Stimulated activated memory B cell treated with anti-CD40 and anti-IgM and Interleukin-4, amounts not matched to agents 10 μg/mL and 1 μg/mL and 100 μg/mL, for 72 hours (primary cell): ENCODE measurements at regions not wholly inside any gene's neighbourhood (a gene's known extent, or its start where the extent isn't known, plus 50 kb on each side); places are given as distances from the start of the nearest gene placed in this dataset.

Experiments
- ATAC-seq: fragments of 150-1000 bp; cut with Tn5 transposase; 2 replicates; pipeline ENCODE4 v1.10.0; 2021
- H3K27ac Mint-ChIP-seq: one replicate; pipeline ENCODE4 v1.8.0; 2022; ENCODE audit warnings: mild to moderate bottlenecking, mixed read lengths
- H3K27me3 Mint-ChIP-seq: one replicate; pipeline ENCODE4 v1.8.0; 2022; ENCODE audit warnings: mixed read lengths
- H3K36me3 Mint-ChIP-seq: one replicate; pipeline ENCODE4 v1.8.0; 2022; ENCODE audit warnings: mixed read lengths
- H3K4me1 Mint-ChIP-seq: one replicate; pipeline ENCODE4 v1.8.0; 2022; ENCODE audit warnings: mixed read lengths
- H3K4me3 Mint-ChIP-seq: one replicate; pipeline ENCODE4 v1.8.0; 2022; ENCODE audit warnings: mild to moderate bottlenecking, moderate library complexity, mixed read lengths
- H3K9me3 Mint-ChIP-seq: one replicate; pipeline ENCODE4 v1.8.0; 2022; ENCODE audit warnings: mixed read lengths

DNA sequence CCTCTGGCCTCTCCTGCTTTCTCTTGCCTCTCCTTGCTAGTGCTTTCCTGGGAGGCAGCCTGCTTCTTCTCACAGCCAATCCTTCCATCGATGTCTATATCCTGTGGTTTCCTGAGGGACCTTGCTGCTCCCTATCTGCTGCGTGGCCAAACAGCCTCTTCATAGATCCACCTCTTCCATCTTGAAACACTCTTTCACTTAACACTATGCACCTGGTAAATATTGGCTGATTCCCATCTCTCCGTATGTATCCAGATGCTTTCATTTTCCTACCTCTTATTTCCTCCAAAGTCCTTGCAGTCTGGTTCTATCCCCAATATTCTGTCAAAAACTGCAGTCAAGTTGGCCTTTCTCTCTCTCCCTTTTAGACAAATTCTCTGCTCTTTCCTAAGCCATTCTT, 205.2 kb upstream of the CFAP20DC start:
- Mint-ChIP-seq H3K9me3 (no peaks in the 10 kb centered on the region), H3K4me3 (no peak overlapping the region), H3K27ac (no peak overlapping the region), H3K27me3 (no peaks in the 10 kb centered on the region), H3K36me3 (no peaks in the 10 kb centered on the region), H3K4me1 (no peaks in the 10 kb centered on the region)
- no peak for ATAC-seq

DNA sequence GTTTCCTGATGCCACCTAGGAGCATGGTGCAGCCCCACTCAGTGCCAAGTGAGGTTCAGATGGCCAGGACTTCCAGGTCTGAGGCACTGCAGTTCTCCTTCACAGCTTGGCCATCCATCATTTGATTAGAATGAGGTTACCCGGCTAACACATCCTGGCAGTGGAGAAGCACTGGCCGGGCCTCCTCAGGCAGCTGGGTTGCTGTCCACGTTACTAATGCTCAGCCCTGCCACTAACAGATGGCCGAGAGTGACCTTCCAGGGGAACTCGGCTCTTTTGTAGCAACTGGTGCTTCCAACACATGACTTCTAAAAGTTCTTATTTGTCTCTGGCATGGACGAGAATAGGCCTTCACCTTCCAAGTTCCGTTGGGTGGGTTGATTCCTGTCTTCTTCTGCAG, 204.6 kb upstream of the CFAP20DC start:
- H3K36me3 Mint-ChIP-seq, result peaks cover 3% of the 10 kb centered on the region
- no peaks in the 10 kb centered on the region for H3K9me3 Mint-ChIP-seq
- no peak overlapping the region for H3K27ac Mint-ChIP-seq
- no peaks in the 10 kb centered on the region for H3K4me1 Mint-ChIP-seq
- no peak overlapping the region for H3K4me3 Mint-ChIP-seq
- ATAC-seq, result no peak
- H3K27me3 Mint-ChIP-seq, result no peaks in the 10 kb centered on the region

DNA sequence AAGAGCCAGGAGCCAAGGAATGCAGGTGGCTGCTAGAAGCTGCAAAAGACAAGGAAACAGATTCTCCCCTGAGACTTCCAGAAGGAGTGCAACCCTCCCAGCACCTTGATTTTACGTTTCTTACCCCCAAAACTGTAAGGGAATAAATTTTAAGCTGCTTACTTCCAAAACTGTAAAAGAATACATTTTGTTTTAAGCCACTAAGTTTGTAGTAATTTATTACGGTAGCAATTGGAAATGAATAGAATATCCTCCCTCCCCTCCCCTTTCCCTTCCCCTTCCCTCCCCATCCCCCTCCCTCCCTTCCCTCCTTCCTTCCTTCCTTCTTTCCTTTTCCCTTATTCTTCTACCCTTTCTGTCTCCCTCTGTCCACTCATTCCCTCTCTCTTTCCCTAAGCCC, 203.7 kb upstream of the CFAP20DC start:
- H3K27me3 Mint-ChIP-seq, result no peaks in the 10 kb centered on the region
- H3K4me1 Mint-ChIP-seq, result no peaks in the 10 kb centered on the region
- no peak overlapping the region for H3K27ac Mint-ChIP-seq
- H3K9me3 Mint-ChIP-seq, result peaks cover 3% of the 10 kb centered on the region
- peaks cover 10% of the 10 kb centered on the region for H3K36me3 Mint-ChIP-seq
- H3K4me3 Mint-ChIP-seq, result no peak overlapping the region
- ATAC-seq, result no peak

DNA sequence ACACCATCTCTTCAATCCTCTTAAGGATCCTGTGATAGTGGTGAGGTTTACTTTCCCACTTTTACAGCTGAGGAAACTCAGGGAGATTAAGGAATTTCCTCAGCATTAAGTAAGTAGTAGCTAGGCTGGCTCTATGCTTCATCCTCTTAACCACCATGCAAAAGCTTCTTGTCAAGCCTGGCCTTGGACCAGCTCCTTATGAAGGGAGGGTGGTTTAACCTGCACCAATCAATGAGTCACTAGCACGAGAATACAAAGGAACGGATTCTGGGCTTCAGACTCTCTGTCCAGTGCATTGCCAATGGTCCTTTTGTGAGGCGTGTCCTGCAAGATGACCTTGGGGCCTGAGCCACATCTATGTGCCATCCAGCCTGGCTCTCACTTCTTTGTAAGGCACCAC, 202.0 kb upstream of the CFAP20DC start:
- H3K4me1 Mint-ChIP-seq, result peaks cover 7% of the 10 kb centered on the region
- H3K27ac Mint-ChIP-seq, result no peak overlapping the region
- ATAC-seq, result no peak
- H3K9me3 Mint-ChIP-seq, result peaks cover 3% of the 10 kb centered on the region
- H3K36me3 Mint-ChIP-seq, result peaks cover 10% of the 10 kb centered on the region
- no peak overlapping the region for H3K4me3 Mint-ChIP-seq
- no peaks in the 10 kb centered on the region for H3K27me3 Mint-ChIP-seq

DNA sequence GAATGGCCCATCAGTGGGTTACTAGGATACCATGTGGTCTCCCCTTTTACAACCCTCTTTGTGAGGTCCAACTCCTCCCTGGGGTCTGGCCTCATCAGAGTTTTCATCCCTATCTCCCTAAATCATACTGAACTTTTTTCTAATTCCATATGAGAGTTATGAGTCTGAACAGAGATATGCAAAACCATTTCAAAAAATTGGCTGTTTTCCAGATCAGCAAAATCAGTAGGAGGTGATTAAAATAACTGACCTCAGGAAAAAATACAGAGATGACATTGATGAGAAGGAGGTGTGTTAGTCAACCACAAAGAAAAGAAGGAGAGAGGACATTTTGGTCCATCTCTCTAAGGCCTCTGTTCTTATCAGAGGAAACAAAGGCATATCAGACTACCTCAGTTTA, 200.8 kb upstream of the CFAP20DC start:
- ATAC-seq, result no peak
- H3K36me3 Mint-ChIP-seq, result peaks cover 10% of the 10 kb centered on the region
- H3K4me3 Mint-ChIP-seq, result no peak overlapping the region
- H3K9me3 Mint-ChIP-seq, result peaks cover 3% of the 10 kb centered on the region
- peaks cover 17% of the 10 kb centered on the region for H3K4me1 Mint-ChIP-seq
- H3K27me3 Mint-ChIP-seq, result no peaks in the 10 kb centered on the region
- no peak overlapping the region for H3K27ac Mint-ChIP-seq

DNA sequence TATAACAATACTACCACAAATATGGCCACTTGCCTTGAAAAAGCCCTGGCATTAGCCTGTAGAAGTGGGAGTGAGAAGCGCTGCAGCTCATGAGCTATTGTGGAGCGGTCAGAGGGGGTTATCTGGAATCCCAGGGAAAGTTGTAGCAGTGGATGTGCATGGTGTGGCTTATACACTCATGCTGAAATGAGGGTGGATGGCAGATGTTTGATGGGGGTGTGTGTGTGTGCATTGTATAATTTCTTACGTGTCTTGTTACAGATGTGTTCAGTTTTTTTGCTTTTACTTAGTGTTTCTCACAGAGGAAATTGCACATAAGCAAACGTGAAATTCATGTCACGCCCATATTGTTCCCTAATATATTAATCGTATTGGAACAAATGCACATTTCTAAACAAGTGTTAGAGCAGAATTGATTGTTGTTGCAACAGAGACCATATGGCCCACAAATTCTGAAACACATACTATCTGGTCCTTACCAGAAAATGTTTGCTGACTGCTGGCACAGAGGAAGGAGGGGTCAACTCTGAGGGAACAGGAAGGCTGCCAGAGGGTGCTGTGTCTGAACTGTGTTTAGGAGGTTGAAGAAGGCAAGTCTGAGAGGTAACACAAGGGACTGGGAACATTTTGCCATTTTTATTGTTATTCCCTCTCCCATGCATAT, 200.0 kb upstream of the CFAP20DC start:
- H3K4me1 Mint-ChIP-seq, result peaks cover 17% of the 10 kb centered on the region
- ATAC-seq, result no peak
- no peak overlapping the region for H3K4me3 Mint-ChIP-seq
- no peak overlapping the region for H3K27ac Mint-ChIP-seq
- no peaks in the 10 kb centered on the region for H3K27me3 Mint-ChIP-seq
- H3K9me3 Mint-ChIP-seq, result peaks cover 3% of the 10 kb centered on the region
- peaks cover 10% of the 10 kb centered on the region for H3K36me3 Mint-ChIP-seq

DNA sequence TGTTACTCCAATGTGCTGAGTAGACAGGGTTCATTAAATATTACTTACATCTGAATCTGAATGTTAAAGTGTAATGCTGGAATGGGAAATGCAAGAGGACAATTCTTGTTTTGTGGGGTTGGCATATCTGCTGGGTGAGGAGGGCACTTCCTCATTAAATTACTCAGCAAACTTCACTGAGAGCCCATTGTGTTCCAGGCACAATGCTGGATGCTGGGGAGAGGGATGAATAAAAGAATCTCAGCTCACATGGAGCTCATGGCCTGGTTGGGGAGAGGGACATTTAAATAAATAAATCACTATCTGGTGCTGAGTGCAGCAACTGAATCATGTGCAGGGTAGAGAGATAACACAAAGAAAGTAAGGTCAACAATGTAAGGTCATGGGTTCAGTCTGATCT, 199.2 kb upstream of the CFAP20DC start:
- Mint-ChIP-seq H3K27me3 (no peaks in the 10 kb centered on the region), H3K27ac (no peak overlapping the region), H3K9me3 (peaks cover 3% of the 10 kb centered on the region), H3K4me1 (peaks cover 17% of the 10 kb centered on the region), H3K4me3 (no peak overlapping the region), H3K36me3 (peaks cover 10% of the 10 kb centered on the region)
- ATAC-seq, result no peak

DNA sequence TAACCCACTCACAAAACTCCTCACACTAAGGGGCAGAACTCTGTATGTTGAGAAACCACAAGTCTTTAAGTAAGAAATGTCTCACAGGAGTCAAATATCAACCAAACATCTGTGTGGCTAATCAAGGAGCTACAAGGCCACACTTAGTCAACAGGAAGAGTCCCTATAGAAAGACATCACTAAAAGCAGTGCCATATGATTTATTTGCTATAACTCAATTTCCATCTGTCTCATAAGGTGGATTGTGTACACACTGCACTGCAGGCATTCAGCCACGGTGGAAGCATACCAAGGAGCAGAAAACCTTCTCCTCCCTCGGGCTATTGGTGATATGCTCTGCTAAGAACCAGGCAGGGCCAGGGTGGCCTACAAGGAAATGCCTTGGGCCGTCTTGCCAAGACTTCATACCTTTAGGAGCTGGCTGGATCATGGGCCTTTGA, 197.6 kb upstream of the CFAP20DC start:
- H3K4me3 Mint-ChIP-seq, result no peak overlapping the region
- H3K9me3 Mint-ChIP-seq, result peaks cover 8% of the 10 kb centered on the region
- H3K27ac Mint-ChIP-seq, result peak overlapping the region; percentile 17
- no peak for ATAC-seq
- no peaks in the 10 kb centered on the region for H3K27me3 Mint-ChIP-seq
- H3K36me3 Mint-ChIP-seq, result peaks cover 16% of the 10 kb centered on the region
- H3K4me1 Mint-ChIP-seq, result peaks cover 17% of the 10 kb centered on the region

DNA sequence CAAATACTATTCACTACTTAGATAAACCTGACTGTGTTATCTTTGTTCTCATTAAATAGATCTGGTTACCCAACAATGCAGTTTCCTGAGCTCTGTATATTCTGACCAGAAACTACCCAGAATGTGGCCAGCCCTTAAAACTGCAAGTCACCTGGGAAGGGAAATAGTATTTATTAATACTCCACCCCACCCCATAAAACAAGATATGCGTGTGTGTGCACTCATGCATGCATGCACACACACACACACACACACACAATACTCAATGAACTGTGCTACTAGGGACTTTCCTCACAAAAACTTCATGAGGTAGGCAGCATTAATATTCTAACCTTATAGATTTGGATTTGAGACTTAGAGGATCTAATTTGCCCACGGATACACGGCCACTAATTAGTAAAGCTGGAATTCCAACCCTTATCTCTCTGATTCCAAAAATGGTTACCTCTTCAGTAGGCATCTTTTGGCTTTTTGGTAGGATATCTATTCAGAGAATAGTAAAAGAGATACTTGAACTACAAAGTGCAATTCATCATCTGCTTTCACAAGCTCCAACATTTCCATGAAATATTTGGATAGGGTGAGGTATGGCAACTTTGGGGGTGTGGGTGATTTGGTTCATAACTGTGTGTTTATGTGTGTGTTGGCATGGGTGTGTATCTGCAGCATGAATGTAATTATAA, 197.0 kb upstream of the CFAP20DC start:
- H3K27me3 Mint-ChIP-seq, result no peaks in the 10 kb centered on the region
- peak overlapping the region; percentile 17 for H3K27ac Mint-ChIP-seq
- ATAC-seq, result peak; percentile 85
- peaks cover 17% of the 10 kb centered on the region for H3K4me1 Mint-ChIP-seq
- peaks cover 16% of the 10 kb centered on the region for H3K36me3 Mint-ChIP-seq
- peaks cover 8% of the 10 kb centered on the region for H3K9me3 Mint-ChIP-seq
- H3K4me3 Mint-ChIP-seq, result no peak overlapping the region

DNA sequence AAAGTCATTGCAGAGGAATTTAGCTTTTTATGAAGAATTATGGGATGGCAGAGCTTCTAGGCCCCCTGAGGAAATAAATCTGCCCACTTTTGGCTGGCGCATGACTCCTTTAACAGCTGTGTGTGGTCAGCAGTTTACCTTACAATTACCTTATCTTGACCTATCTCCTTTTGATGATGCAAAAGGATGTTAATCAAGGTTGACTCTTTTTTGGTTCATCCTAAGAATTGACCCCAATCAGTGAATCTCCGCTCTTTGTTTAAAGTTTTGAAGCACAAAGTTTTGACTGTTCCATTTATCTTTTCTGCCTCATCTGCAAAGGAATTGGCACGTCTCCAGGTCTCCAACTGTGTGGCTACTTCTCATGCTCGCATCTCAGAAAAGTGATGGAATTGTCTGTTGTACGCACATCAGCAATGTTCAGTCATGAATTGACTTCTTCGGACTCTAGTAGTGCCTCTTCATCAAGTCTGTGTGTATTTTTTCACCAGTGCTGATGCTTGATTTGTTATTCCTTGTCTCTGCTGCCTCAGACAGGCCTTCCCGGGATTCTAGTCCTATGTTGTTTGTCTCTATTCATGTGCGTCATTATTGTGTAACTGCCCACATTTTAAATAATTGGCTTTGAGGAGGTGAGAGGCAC, 196.2 kb upstream of the CFAP20DC start:
- Mint-ChIP-seq H3K4me1 (peaks cover 17% of the 10 kb centered on the region), H3K4me3 (no peak overlapping the region), H3K27ac (peak overlapping the region; percentile 17), H3K36me3 (peaks cover 16% of the 10 kb centered on the region), H3K9me3 (peaks cover 8% of the 10 kb centered on the region), H3K27me3 (no peaks in the 10 kb centered on the region)
- ATAC-seq, result no peak

DNA sequence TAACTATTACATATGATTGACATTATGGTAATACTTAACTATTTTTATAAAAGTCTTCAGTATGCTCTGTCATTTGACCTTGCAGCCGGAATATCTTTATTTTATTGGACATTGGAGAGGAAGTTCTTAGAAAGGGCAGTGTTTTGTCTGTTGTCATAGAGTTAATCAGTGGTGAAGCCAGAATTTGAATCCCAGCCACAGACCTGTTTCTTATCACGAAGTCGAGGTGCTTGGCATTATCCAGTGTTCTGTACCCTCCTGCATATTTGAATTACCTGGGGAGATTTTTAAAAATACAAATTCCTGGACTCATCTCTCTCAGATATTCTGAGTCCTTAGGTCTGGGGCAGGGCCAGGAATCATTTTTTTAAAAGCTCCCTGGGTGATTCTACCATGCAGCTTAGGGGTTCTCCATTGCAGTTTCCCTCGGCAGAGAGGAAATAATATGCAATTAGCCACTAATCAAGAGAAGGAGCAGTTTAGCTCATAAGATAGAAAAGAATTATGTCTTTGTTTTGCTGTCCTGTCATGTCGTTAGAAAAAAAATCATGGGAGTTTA, 195.6 kb upstream of the CFAP20DC start:
- no peak overlapping the region for H3K27ac Mint-ChIP-seq

DNA sequence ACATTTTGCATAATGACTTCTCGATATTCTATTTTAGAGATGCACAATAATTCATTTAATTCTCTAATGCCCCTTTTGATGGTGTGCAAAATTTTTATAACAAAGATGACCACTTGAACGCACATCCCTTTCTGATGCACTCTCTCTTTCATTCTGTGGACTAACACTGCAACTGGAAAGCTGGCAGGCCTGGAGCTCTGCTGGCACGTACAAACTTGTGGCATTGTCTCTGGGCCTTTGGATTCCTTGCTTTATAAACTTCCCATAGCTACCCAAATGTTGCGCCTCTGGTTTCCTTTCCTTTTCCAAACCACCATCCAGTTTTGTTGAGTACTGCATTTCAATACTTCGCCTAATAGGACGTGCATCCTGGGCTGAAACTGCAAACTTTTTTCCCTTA, 194.5 kb upstream of the CFAP20DC start:
- H3K36me3 Mint-ChIP-seq, result peaks cover 12% of the 10 kb centered on the region
- no peak overlapping the region for H3K27ac Mint-ChIP-seq
- no peaks in the 10 kb centered on the region for H3K27me3 Mint-ChIP-seq
- H3K4me3 Mint-ChIP-seq, result no peak overlapping the region
- no peak for ATAC-seq
- peaks cover 8% of the 10 kb centered on the region for H3K9me3 Mint-ChIP-seq
- H3K4me1 Mint-ChIP-seq, result peaks cover 17% of the 10 kb centered on the region

More for the DNA sequence above, 195.6 kb upstream of the CFAP20DC start:
- H3K4me3 Mint-ChIP-seq, result no peak overlapping the region
- H3K9me3 Mint-ChIP-seq, result peaks cover 8% of the 10 kb centered on the region
- peaks cover 17% of the 10 kb centered on the region for H3K4me1 Mint-ChIP-seq
- H3K27me3 Mint-ChIP-seq, result no peaks in the 10 kb centered on the region
- peaks cover 16% of the 10 kb centered on the region for H3K36me3 Mint-ChIP-seq
- ATAC-seq, result no peak

DNA sequence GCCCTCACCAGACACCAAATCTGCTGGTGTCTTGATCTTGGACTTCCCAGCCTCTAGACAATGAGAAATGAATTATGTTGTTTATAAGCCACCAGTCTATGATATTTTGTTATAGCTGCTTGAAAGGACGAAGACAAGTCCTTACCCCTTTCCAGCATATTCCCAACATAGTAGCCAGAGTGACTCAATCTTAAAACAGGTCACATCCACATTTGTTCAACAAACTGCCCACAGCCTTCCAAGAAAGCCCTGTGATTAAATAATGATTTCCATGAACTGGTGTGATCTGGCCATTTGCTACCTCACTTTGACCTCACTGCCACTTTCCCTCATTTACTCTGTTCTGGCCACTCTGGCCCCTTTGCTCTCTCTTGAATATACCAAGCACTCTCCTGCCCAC, 193.7 kb upstream of the CFAP20DC start:
- Mint-ChIP-seq H3K36me3 (peaks cover 6% of the 10 kb centered on the region), H3K27me3 (no peaks in the 10 kb centered on the region), H3K27ac (no peak overlapping the region), H3K9me3 (peaks cover 11% of the 10 kb centered on the region), H3K4me3 (no peak overlapping the region), H3K4me1 (peaks cover 17% of the 10 kb centered on the region)
- ATAC-seq, result no peak

DNA sequence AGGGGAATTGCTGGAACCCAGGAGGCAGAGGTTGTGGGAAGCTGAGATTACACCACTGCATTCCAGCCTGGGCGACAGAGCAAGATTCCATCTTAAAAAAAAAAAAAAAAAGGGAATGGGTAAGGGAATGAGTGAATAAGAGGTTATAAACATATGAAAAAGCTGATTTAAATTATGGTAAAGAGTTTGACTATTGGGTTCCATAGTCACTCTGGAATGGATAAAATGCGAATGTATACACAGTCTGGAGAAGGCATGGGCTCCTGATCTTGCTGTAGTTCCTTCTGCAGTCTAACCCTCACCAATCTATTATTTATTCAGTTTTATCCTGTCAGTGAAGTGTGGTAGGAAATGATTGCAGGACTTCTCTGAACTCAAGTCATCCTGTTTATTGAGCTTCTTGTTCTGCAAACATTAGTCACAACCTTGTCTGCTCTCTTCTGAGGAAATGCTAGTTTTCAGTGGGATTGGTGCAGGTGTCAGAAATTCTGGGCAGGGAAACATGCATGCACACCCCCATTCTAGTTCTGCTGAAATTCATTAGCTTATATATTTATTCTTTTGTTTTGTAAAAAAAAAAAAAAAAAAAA, 190.9 kb upstream of the CFAP20DC start:
- H3K27me3 Mint-ChIP-seq, result no peaks in the 10 kb centered on the region

DNA sequence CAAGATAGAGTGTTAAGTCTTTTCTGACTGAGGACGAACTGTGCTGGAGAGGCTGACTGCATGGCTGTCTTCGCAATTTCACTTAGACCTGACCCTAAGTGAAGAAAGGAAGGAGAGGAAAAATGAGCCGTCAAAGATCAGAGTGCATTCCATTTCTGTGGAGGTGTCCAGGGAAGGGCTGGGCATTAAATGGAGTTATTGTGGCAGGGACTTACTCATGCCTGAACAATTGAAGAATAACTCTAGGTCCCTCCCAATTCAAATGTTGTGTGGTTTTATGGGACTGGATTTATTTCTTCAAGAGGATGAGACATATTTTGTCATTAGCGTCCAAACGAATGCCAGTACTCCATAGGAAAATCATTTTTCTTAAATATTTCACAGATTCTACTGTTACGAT, 187.3 kb upstream of the CFAP20DC start:
- no peak overlapping the region for H3K27ac Mint-ChIP-seq
- no peaks in the 10 kb centered on the region for H3K27me3 Mint-ChIP-seq
- H3K4me1 Mint-ChIP-seq, result peaks cover 8% of the 10 kb centered on the region
- ATAC-seq, result no peak
- no peak overlapping the region for H3K4me3 Mint-ChIP-seq
- no peaks in the 10 kb centered on the region for H3K36me3 Mint-ChIP-seq
- peaks cover 9% of the 10 kb centered on the region for H3K9me3 Mint-ChIP-seq

More for the DNA sequence above, 190.9 kb upstream of the CFAP20DC start:
- Mint-ChIP-seq H3K36me3 (peaks cover 6% of the 10 kb centered on the region), H3K27ac (no peak overlapping the region), H3K9me3 (peaks cover 11% of the 10 kb centered on the region), H3K4me3 (no peak overlapping the region), H3K4me1 (no peaks in the 10 kb centered on the region)
- no peak for ATAC-seq
